Suprapubic skin (tissue), 4 donors: ENCODE measurements at regions not wholly inside any gene's neighbourhood (a gene's known extent, or its start where the extent isn't known, plus 50 kb on each side); places are given as distances from the start of the nearest gene placed in this dataset.

ENCODE experiments used
- CTCF ChIP-seq, 2 donors: fragments of 200-600 bp in 1 of 2; fragments of 450-650 bp in 1 of 2; sonication (generic) in 1 of 2; IDR thresholded peaks; one replicate each; pipeline ENCODE4 v1.5.1; 2016 to 2019; ENCODE audit warnings: antibody characterized with exemption in 2 of 2, mild to moderate bottlenecking in 1 of 2, moderate library complexity in 1 of 2
- EP300 ChIP-seq: sonication (generic); formaldehyde crosslinking; IDR thresholded peaks from one replicate; pipeline ENCODE4 v1.6.1; 2017; ENCODE audit warnings: antibody characterized with exemption
- POLR2A ChIP-seq, 2 donors: fragments of 450-650 bp; IDR thresholded peaks; one replicate each; pipeline ENCODE4 v1.6.1; 2017; ENCODE audit warnings: antibody characterized with exemption in 2 of 2, mild to moderate bottlenecking in 2 of 2, moderate library complexity in 2 of 2
- POLR2AphosphoS5 ChIP-seq, 3 donors: sonication (generic); formaldehyde crosslinking; IDR thresholded peaks; one replicate each; pipeline ENCODE4 v1.6.1; 2017; ENCODE audit warnings: antibody characterized with exemption in 3 of 3

GRCh38 chr18:64992654-64993053 is 758.2 kb upstream of the CDH7 start:
- no peak for TF ChIP-seq CTCF (IDR thresholded peaks at IDR 0.05)
- TF ChIP-seq POLR2AphosphoS5 (IDR thresholded peaks at IDR 0.05), result no peak
- TF ChIP-seq POLR2A (IDR thresholded peaks at IDR 0.05), result no peak
- no peak for TF ChIP-seq EP300
